AG10803 (cell line): ENCODE measurements at regions not wholly inside any gene's neighbourhood (a gene's known extent, or its start where the extent isn't known, plus 50 kb on each side); places are given as distances from the start of the nearest gene placed in this dataset.

Experiments used
- DNase-seq: peaks from one replicate; pipeline ENCODE4 v3.0.0; 2010; ENCODE audit warnings: low read depth
- H3K4me3 ChIP-seq: 2 replicates; pipeline ENCODE4 v1.5.1; 2011; ENCODE audit warnings: mild to moderate bottlenecking, low read length, control low read depth
- CTCF ChIP-seq: conservative IDR thresholded peaks from 2 replicates; pipeline ENCODE4 v1.5.1; 2011; ENCODE audit warnings: mild to moderate bottlenecking, low read length, control low read depth, inconsistent platforms

GRCh38 chr16:85491058-85491771 lies 121.9 kb upstream of the GSE1 start:
- DNase-seq = no peak
- peak; percentile 42 for TF ChIP-seq CTCF

GRCh38 chr16:85491798-85492294 lies 121.3 kb upstream of the GSE1 start:
- TF ChIP-seq CTCF = no peak
- peak; percentile 54 for DNase-seq

More at GRCh38 chr16:85491058-85491771, 121.9 kb upstream of the GSE1 start:
- no peak overlapping the region for H3K4me3 ChIP-seq

GRCh38 chr16:85492295-85492864 lies 120.7 kb upstream of the GSE1 start:
- H3K4me3 ChIP-seq = no peak overlapping the region
- DNase-seq = no peak
- no peak for TF ChIP-seq CTCF

More at GRCh38 chr16:85491798-85492294, 121.3 kb upstream of the GSE1 start:
- H3K4me3 ChIP-seq = no peak overlapping the region

GRCh38 chr16:85494315-85494714 lies 118.8 kb upstream of the GSE1 start:
- no peak overlapping the region for H3K4me3 ChIP-seq
- DNase-seq = no peak
- no peak for TF ChIP-seq CTCF

- no peak for DNase-seq
- no peak overlapping the region for H3K4me3 ChIP-seq
- no peak for TF ChIP-seq CTCF
Measured at GRCh38 chr16:85495259-85495658, 117.9 kb upstream of the GSE1 start.

GRCh38 chr16:85495823-85496538 lies 117.1 kb upstream of the GSE1 start:
- H3K4me3 ChIP-seq = no peak overlapping the region
- TF ChIP-seq CTCF = no peak
- no peak for DNase-seq
